GM12864 (cell line): ENCODE measurements at regions not wholly inside any gene's neighbourhood (a gene's known extent, or its start where the extent isn't known, plus 50 kb on each side); places are given as distances from the start of the nearest gene placed in this dataset.

Experiments used
- DNase-seq: peaks from one replicate; pipeline ENCODE4 v3.0.0-alpha.2; 2011; ENCODE audit warnings: low read depth
- H3K4me3 ChIP-seq: 2 replicates; pipeline ENCODE4 v1.5.1; 2011; ENCODE audit warnings: mild to moderate bottlenecking, low read depth, low read length, control low read depth
- CTCF ChIP-seq: IDR thresholded peaks from 2 replicates; pipeline ENCODE4 v1.5.1; 2011; ENCODE audit warnings: low read depth, mild to moderate bottlenecking, moderate library complexity, low read length, control low read depth, inconsistent platforms; ENCODE audit errors: missing control alignments

- DNase-seq = no peak
- TF ChIP-seq CTCF = no peak
- no peak overlapping the region for H3K4me3 ChIP-seq
Measured at GRCh38 chr2:52194342-52194741, 1162.4 kb upstream of the NRXN1 start.

DNA sequence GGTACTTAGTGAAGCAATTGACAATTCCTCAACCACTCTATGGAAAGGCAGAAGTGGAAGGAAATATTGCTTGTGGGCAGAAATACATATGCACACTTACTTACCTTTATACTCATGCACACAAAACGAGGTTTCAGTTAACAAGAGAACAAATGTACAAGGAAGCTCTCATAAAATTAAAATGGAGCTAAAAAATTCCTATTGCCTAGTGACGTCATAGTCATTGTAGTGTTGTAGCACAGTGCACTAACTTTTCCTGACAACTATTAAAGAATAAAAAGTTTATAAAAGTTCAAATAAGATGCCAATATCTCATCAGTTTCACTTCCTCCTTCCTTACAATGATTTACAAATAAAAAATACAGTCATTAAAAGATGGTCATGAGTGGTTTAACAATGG, 1161.9 kb upstream of the NRXN1 start:
- DNase-seq = no peak
- no peak overlapping the region for H3K4me3 ChIP-seq
- no peak for TF ChIP-seq CTCF

DNA sequence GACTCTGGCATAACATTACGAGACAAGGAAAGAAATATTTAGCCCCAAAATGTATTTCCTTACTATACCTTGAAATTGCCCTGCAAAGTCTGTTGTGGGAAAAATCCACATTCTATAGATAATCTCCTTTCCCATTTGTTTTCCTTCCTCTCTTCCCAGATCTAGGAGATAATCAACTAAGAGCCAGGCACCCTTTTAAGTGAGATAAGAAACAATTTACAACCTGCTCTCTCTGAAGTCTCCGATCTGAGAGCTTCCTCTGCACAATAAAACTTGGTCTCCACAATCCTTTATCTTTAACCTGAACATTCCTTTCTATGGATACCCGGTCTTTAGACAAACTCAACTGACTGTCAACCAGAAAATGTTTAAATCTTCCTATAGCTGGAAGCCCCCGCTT, 1160.7 kb upstream of the NRXN1 start:
- no peak overlapping the region for H3K4me3 ChIP-seq
- no peak for TF ChIP-seq CTCF

GRCh38 chr2:52181080-52181479, 1149.1 kb upstream of the NRXN1 start:
- DNase-seq = no peak
- no peak for TF ChIP-seq CTCF
- H3K4me3 ChIP-seq = no peak overlapping the region

More for the DNA sequence above, 1160.7 kb upstream of the NRXN1 start:
- no peak for DNase-seq

- no peak for DNase-seq
- no peak overlapping the region for H3K4me3 ChIP-seq
- no peak for TF ChIP-seq CTCF
Measured at GRCh38 chr2:52178845-52179244, 1146.9 kb upstream of the NRXN1 start.

DNA sequence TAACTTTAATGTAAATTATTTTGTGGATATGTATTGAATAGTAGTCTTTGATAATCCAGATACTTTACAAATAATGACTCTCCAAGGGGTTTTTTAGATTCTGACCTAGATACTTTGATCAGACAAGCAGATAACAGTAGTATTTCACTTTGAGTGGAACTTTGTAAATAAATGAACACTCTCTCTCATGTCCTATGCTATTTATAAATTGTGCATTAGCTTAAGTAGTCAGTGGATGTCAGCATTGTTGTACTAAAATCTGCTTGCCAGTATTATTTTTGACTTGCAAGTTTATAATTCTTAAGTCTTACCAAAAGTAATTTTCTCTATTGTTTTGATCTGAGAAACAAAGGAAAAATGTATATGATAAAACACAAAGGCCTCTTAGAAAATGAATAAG, 1113.1 kb upstream of the NRXN1 start:
- TF ChIP-seq CTCF = no peak
- no peak for DNase-seq
- H3K4me3 ChIP-seq = no peak overlapping the region

- no peak for DNase-seq
- TF ChIP-seq CTCF = no peak
- no peak overlapping the region for H3K4me3 ChIP-seq
Measured at GRCh38 chr2:52144590-52144989, 1112.7 kb upstream of the NRXN1 start.
